ENCODE measurements at regions not wholly inside any gene's neighbourhood (a gene's known extent, or its start where the extent isn't known, plus 50 kb on each side); places are given as distances from the start of the nearest gene placed in this dataset.

DNA sequence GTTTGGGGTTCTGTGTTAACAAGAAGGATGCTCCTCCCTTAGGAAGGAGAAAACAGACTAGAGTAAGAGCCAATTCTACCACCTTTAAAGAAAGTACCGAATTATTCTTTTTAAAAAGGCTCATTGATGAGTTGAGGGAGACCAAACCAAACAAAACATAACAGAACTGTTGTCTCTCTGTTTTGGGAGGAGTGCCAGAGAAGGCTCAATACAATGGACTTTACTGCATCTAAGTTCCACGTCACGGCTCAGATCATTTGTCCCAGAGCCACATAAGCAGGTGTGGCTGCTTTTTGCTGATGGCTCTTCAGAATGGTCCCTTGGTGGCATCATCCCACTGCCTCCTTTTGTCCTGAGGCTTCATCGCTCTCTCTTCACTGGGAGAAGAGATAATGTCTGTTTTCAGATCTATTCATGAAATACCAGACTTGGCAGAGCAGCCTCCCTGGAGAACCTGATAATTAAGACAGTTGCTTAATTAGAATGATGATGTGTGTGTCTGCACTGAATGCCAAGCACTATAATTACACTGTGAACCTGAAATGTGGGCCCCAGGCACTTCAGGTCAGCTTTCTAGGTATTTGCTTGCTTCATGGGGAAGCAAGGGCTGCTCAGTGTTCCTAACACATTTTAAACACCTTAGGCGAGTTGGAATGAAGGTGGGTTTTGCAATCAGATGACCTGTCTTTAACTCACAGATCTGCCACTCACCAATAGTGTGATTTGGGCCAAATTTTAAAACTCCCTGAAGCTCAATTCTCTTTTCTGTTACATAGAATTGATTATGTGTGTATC lies 335.2 kb upstream of the MCTP2 start:
- H3K9me3 ChIP-seq (ENCODE audit: control insufficient read depth, low read length): no peaks in the 10 kb centered on the region
- H3K4ac ChIP-seq (ENCODE audit: low read depth in 1 of 2, low read length in 2 of 2): no peak overlapping the region
- H2BK15ac ChIP-seq (ENCODE audit: low read depth, poor library complexity, severe bottlenecking): no peak overlapping the region
- no peak overlapping the region for H2AK5ac ChIP-seq (ENCODE audit: low read length, severe bottlenecking)
- H2BK12ac ChIP-seq (ENCODE audit: low read length in 2 of 2): no peak overlapping the region
- no peak overlapping the region for H3K4me3 ChIP-seq (ENCODE audit: insufficient read depth in 1 of 2, low read depth in 1 of 2, low read length in 2 of 2)
- no peak overlapping the region for H2AFZ ChIP-seq (ENCODE audit: low read depth, low read length)
- H3K14ac ChIP-seq (ENCODE audit: low read length in 2 of 2): no peak overlapping the region
- no peak overlapping the region for H4K8ac ChIP-seq (ENCODE audit: low read length)
- H4K91ac ChIP-seq (ENCODE audit: low read length): no peak overlapping the region
- H3K27ac ChIP-seq (ENCODE audit: low read length, poor library complexity, severe bottlenecking): no peak overlapping the region
- H3K36me3 ChIP-seq (ENCODE audit: control insufficient read depth in 1 of 2, insufficient read depth in 2 of 2, low read depth in 1 of 2, low read length in 2 of 2): no peaks in the 10 kb centered on the region
- H3K27me3 ChIP-seq (ENCODE audit: control insufficient read depth in 1 of 2, insufficient read depth in 1 of 2, low read length in 2 of 2): no peaks in the 10 kb centered on the region
- WGBS: 79% methylated on average over 4 of the region's 5 CpGs
- no peak overlapping the region for H3K4me2 ChIP-seq (ENCODE audit: low read length, poor library complexity, severe bottlenecking)
- H3K18ac ChIP-seq (ENCODE audit: low read depth in 1 of 2, low read length in 2 of 2): no peak overlapping the region
- no peak overlapping the region for H3K23ac ChIP-seq (ENCODE audit: low read length in 2 of 2)
- H2BK5ac ChIP-seq (ENCODE audit: low read depth, low read length, poor library complexity, severe bottlenecking): no peak overlapping the region
- no peaks in the 10 kb centered on the region for H3K4me1 ChIP-seq (ENCODE audit: control insufficient read depth, insufficient read depth, low read depth, low read length)
- H3K79me1 ChIP-seq (replicated peaks; ENCODE audit: low read length, poor library complexity, severe bottlenecking): no peaks in the 10 kb centered on the region
- no peak overlapping the region for H3K9ac ChIP-seq (ENCODE audit: low read length)
- DNase-seq: no peak
- H2BK120ac ChIP-seq (ENCODE audit: low read depth, low read length): no peak overlapping the region

GRCh38 chr15:93894438-93895036 lies 336.8 kb upstream of the MCTP2 start:
- H4K8ac ChIP-seq (ENCODE audit: low read length): no peak overlapping the region
- H2AK5ac ChIP-seq (ENCODE audit: low read length, severe bottlenecking): no peak overlapping the region
- no peak overlapping the region for H2BK5ac ChIP-seq (ENCODE audit: low read depth, low read length, poor library complexity, severe bottlenecking)
- no peak overlapping the region for H3K9ac ChIP-seq (ENCODE audit: low read length)
- H3K27ac ChIP-seq (ENCODE audit: low read length, poor library complexity, severe bottlenecking): no peak overlapping the region
- H3K18ac ChIP-seq (ENCODE audit: low read depth in 1 of 2, low read length in 2 of 2): no peak overlapping the region
- H3K4me2 ChIP-seq (ENCODE audit: low read length, poor library complexity, severe bottlenecking): no peak overlapping the region
- H3K79me1 ChIP-seq (replicated peaks; ENCODE audit: low read length, poor library complexity, severe bottlenecking): no peaks in the 10 kb centered on the region
- H2BK120ac ChIP-seq (ENCODE audit: low read depth, low read length): no peak overlapping the region
- no peak for DNase-seq
- no peak overlapping the region for H4K91ac ChIP-seq (ENCODE audit: low read length)
- H3K4ac ChIP-seq (ENCODE audit: low read depth in 1 of 2, low read length in 2 of 2): no peak overlapping the region
- 80% methylated on average over 1 of the region's 3 CpGs for WGBS
- H3K14ac ChIP-seq (ENCODE audit: low read length in 2 of 2): no peak overlapping the region
- no peaks in the 10 kb centered on the region for H3K9me3 ChIP-seq (ENCODE audit: control insufficient read depth, low read length)
- no peaks in the 10 kb centered on the region for H3K27me3 ChIP-seq (ENCODE audit: control insufficient read depth in 1 of 2, insufficient read depth in 1 of 2, low read length in 2 of 2)
- no peak overlapping the region for H2AFZ ChIP-seq (ENCODE audit: low read depth, low read length)
- H2BK15ac ChIP-seq (ENCODE audit: low read depth, poor library complexity, severe bottlenecking): no peak overlapping the region
- no peak overlapping the region for H3K4me3 ChIP-seq (ENCODE audit: insufficient read depth in 1 of 2, low read depth in 1 of 2, low read length in 2 of 2)
- no peaks in the 10 kb centered on the region for H3K4me1 ChIP-seq (ENCODE audit: control insufficient read depth, insufficient read depth, low read depth, low read length)
- H2BK12ac ChIP-seq (ENCODE audit: low read length in 2 of 2): no peak overlapping the region
- no peak overlapping the region for H3K23ac ChIP-seq (ENCODE audit: low read length in 2 of 2)
- H3K36me3 ChIP-seq (ENCODE audit: control insufficient read depth in 1 of 2, insufficient read depth in 2 of 2, low read depth in 1 of 2, low read length in 2 of 2): no peaks in the 10 kb centered on the region

DNA sequence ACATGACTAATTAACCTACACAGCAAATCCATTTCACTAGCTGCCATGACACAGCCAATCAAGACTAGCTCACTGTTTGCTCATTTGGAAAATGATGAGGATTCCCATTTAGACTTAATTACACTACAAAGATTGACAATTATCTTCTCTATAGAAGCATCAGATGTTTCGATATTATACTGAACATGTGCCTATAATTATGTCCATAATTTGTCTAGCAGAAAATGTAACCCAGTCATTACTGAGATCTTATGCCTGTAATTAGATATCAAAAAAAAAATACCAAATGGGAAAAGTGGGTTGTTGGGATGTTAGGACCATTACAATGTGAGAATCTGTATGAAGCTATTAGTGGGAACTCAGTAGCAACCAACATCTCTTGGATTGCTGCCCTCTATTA lies 344.2 kb upstream of the MCTP2 start:
- Histone ChIP-seq H2BK12ac (ENCODE audit: low read length in 2 of 2) (no peak overlapping the region), H3K9ac (ENCODE audit: low read length) (no peak overlapping the region), H2BK5ac (ENCODE audit: low read depth, low read length, poor library complexity, severe bottlenecking) (no peak overlapping the region), H2BK120ac (ENCODE audit: low read depth, low read length) (no peak overlapping the region), H3K23ac (ENCODE audit: low read length in 2 of 2) (no peak overlapping the region), H4K91ac (ENCODE audit: low read length) (no peak overlapping the region), H3K18ac (ENCODE audit: low read depth in 1 of 2, low read length in 2 of 2) (no peak overlapping the region), H3K36me3 (ENCODE audit: control insufficient read depth in 1 of 2, insufficient read depth in 2 of 2, low read depth in 1 of 2, low read length in 2 of 2) (no peaks in the 10 kb centered on the region), H2AFZ (ENCODE audit: low read depth, low read length) (no peak overlapping the region), H3K27me3 (ENCODE audit: control insufficient read depth in 1 of 2, insufficient read depth in 1 of 2, low read length in 2 of 2) (no peaks in the 10 kb centered on the region), H3K79me1 (replicated peaks; ENCODE audit: low read length, poor library complexity, severe bottlenecking) (no peaks in the 10 kb centered on the region), H3K9me3 (ENCODE audit: control insufficient read depth, low read length) (no peaks in the 10 kb centered on the region), H3K4me3 (ENCODE audit: insufficient read depth in 1 of 2, low read depth in 1 of 2, low read length in 2 of 2) (no peak overlapping the region), H3K4ac (ENCODE audit: low read depth in 1 of 2, low read length in 2 of 2) (no peak overlapping the region), H3K4me2 (ENCODE audit: low read length, poor library complexity, severe bottlenecking) (no peak overlapping the region), H3K14ac (ENCODE audit: low read length in 2 of 2) (no peak overlapping the region), H2BK15ac (ENCODE audit: low read depth, poor library complexity, severe bottlenecking) (no peak overlapping the region), H3K4me1 (ENCODE audit: control insufficient read depth, insufficient read depth, low read depth, low read length) (no peaks in the 10 kb centered on the region), H2AK5ac (ENCODE audit: low read length, severe bottlenecking) (no peak overlapping the region), H3K27ac (ENCODE audit: low read length, poor library complexity, severe bottlenecking) (no peak overlapping the region), H4K8ac (ENCODE audit: low read length) (no peak overlapping the region)
- no peak for DNase-seq
- no CpG with 5 or more reads among the region's 1 CpG for WGBS

- Histone ChIP-seq H3K14ac (ENCODE audit: low read length in 2 of 2) (no peak overlapping the region), H2BK15ac (ENCODE audit: low read depth, poor library complexity, severe bottlenecking) (no peak overlapping the region), H3K23ac (ENCODE audit: low read length in 2 of 2) (no peak overlapping the region), H3K36me3 (ENCODE audit: control insufficient read depth in 1 of 2, insufficient read depth in 2 of 2, low read depth in 1 of 2, low read length in 2 of 2) (no peaks in the 10 kb centered on the region), H3K4me2 (ENCODE audit: low read length, poor library complexity, severe bottlenecking) (no peak overlapping the region), H2BK120ac (ENCODE audit: low read depth, low read length) (no peak overlapping the region), H3K79me1 (replicated peaks; ENCODE audit: low read length, poor library complexity, severe bottlenecking) (no peaks in the 10 kb centered on the region), H4K8ac (ENCODE audit: low read length) (no peak overlapping the region), H3K27me3 (ENCODE audit: control insufficient read depth in 1 of 2, insufficient read depth in 1 of 2, low read length in 2 of 2) (no peaks in the 10 kb centered on the region), H2BK5ac (ENCODE audit: low read depth, low read length, poor library complexity, severe bottlenecking) (no peak overlapping the region), H3K4ac (ENCODE audit: low read depth in 1 of 2, low read length in 2 of 2) (no peak overlapping the region), H2AFZ (ENCODE audit: low read depth, low read length) (no peak overlapping the region), H3K4me3 (ENCODE audit: insufficient read depth in 1 of 2, low read depth in 1 of 2, low read length in 2 of 2) (no peak overlapping the region), H4K91ac (ENCODE audit: low read length) (no peak overlapping the region), H3K18ac (ENCODE audit: low read depth in 1 of 2, low read length in 2 of 2) (no peak overlapping the region), H2BK12ac (ENCODE audit: low read length in 2 of 2) (no peak overlapping the region), H2AK5ac (ENCODE audit: low read length, severe bottlenecking) (no peak overlapping the region), H3K4me1 (ENCODE audit: control insufficient read depth, insufficient read depth, low read depth, low read length) (no peaks in the 10 kb centered on the region), H3K9ac (ENCODE audit: low read length) (no peak overlapping the region), H3K27ac (ENCODE audit: low read length, poor library complexity, severe bottlenecking) (no peak overlapping the region), H3K9me3 (ENCODE audit: control insufficient read depth, low read length) (no peaks in the 10 kb centered on the region)
- DNase-seq: no peak
- WGBS: 68% methylated on average over 2 of the region's 3 CpGs
Measured at GRCh38 chr15:93882779-93883178, 348.6 kb upstream of the MCTP2 start.
